ENCODE measurements at regions not wholly inside any gene's neighbourhood (a gene's known extent, or its start where the extent isn't known, plus 50 kb on each side); places are given as distances from the start of the nearest gene placed in this dataset.

DNA sequence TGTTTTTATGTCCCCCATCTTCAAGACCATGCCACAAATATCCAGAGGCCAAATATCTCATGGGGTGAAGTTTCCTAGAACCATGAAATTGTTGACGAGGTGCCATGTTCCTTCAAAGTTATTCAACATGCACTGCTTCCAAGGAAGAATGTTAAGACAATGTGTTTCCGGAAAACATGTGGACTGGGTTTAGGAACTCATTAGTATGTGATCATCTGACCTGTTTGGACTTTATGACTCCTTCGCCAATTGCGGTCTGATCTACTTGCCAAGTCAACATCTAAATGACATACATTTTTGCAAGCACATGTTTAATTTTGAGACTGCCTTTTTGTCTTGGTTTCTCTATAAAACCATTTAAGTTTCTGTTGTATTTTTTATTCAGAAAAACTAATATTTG, 234.8 kb downstream of the MAF start:
- no peak overlapping the region for H3K14ac ChIP-seq (ENCODE audit: low read length in 2 of 2)
- no peak overlapping the region for H2AK5ac ChIP-seq (ENCODE audit: low read length, severe bottlenecking)
- no peak overlapping the region for H3K27ac ChIP-seq (ENCODE audit: low read length, poor library complexity, severe bottlenecking)
- no peak overlapping the region for H2BK120ac ChIP-seq (ENCODE audit: low read depth, low read length)
- no peak overlapping the region for H3K4ac ChIP-seq (ENCODE audit: low read depth in 1 of 2, low read length in 2 of 2)
- H3K9me3 ChIP-seq (ENCODE audit: control insufficient read depth, low read length): peaks cover 10% of the 10 kb centered on the region
- H3K36me3 ChIP-seq (ENCODE audit: control insufficient read depth in 1 of 2, insufficient read depth in 2 of 2, low read depth in 1 of 2, low read length in 2 of 2): no peaks in the 10 kb centered on the region
- H2AFZ ChIP-seq (ENCODE audit: low read depth, low read length): no peak overlapping the region
- no peak overlapping the region for H3K18ac ChIP-seq (ENCODE audit: low read depth in 1 of 2, low read length in 2 of 2)
- H3K27me3 ChIP-seq (ENCODE audit: control insufficient read depth in 1 of 2, insufficient read depth in 1 of 2, low read length in 2 of 2): peaks cover 0 to 8% of the 10 kb centered on the region in 2 experiments
- no peak overlapping the region for H2BK12ac ChIP-seq (ENCODE audit: low read length in 2 of 2)
- DNase-seq: no peak
- 90% methylated on average over 2 of the region's 4 CpGs for WGBS
- no peak overlapping the region for H3K23ac ChIP-seq (ENCODE audit: low read length in 2 of 2)
- H4K91ac ChIP-seq (ENCODE audit: low read length): no peak overlapping the region
- no peak overlapping the region for H3K9ac ChIP-seq (ENCODE audit: low read length)
- H3K4me1 ChIP-seq (ENCODE audit: control insufficient read depth, insufficient read depth, low read depth, low read length): no peaks in the 10 kb centered on the region
- H3K4me3 ChIP-seq (ENCODE audit: insufficient read depth in 1 of 2, low read depth in 1 of 2, low read length in 2 of 2): no peak overlapping the region
- no peak overlapping the region for H3K4me2 ChIP-seq (ENCODE audit: low read length, poor library complexity, severe bottlenecking)
- no peak overlapping the region for H4K8ac ChIP-seq (ENCODE audit: low read length)
- no peaks in the 10 kb centered on the region for H3K79me1 ChIP-seq (replicated peaks; ENCODE audit: low read length, poor library complexity, severe bottlenecking)
- H2BK15ac ChIP-seq (ENCODE audit: low read depth, poor library complexity, severe bottlenecking): no peak overlapping the region
- no peak overlapping the region for H2BK5ac ChIP-seq (ENCODE audit: low read depth, low read length, poor library complexity, severe bottlenecking)

DNA sequence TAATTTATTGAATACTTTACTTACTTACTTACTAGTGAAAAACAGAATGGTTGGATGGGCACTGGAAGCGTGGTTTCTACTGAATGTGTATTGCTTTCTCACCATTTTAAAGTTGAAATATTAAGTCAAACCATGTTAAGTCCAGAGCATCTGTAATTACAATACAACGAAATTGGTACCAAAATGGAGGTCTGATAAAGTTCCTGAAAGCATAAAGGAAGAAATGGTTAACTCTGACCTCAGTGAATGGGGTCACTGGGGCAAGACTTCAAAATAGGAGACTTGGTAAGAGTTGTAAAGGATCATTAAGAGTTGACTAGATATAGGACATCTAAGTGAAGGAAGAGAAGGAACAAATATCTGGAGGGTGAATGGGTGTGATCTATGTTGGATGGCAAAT, 237.1 kb downstream of the MAF start:
- H2AK5ac ChIP-seq (ENCODE audit: low read length, severe bottlenecking): no peak overlapping the region
- H4K8ac ChIP-seq (ENCODE audit: low read length): no peak overlapping the region
- no peak for DNase-seq
- H3K9me3 ChIP-seq (ENCODE audit: control insufficient read depth, low read length): peaks cover 7% of the 10 kb centered on the region
- H3K4me2 ChIP-seq (ENCODE audit: low read length, poor library complexity, severe bottlenecking): no peak overlapping the region
- no peaks in the 10 kb centered on the region for H3K36me3 ChIP-seq (ENCODE audit: control insufficient read depth in 1 of 2, insufficient read depth in 2 of 2, low read depth in 1 of 2, low read length in 2 of 2)
- no peak overlapping the region for H3K14ac ChIP-seq (ENCODE audit: low read length in 2 of 2)
- H3K27ac ChIP-seq (ENCODE audit: low read length, poor library complexity, severe bottlenecking): no peak overlapping the region
- H3K4ac ChIP-seq (ENCODE audit: low read depth in 1 of 2, low read length in 2 of 2): no peak overlapping the region
- H4K91ac ChIP-seq (ENCODE audit: low read length): no peak overlapping the region
- no peak overlapping the region for H2BK120ac ChIP-seq (ENCODE audit: low read depth, low read length)
- 53% methylated on average over 2 of the region's 2 CpGs for WGBS
- no peaks in the 10 kb centered on the region for H3K79me1 ChIP-seq (replicated peaks; ENCODE audit: low read length, poor library complexity, severe bottlenecking)
- no peak overlapping the region for H2AFZ ChIP-seq (ENCODE audit: low read depth, low read length)
- no peaks in the 10 kb centered on the region for H3K4me1 ChIP-seq (ENCODE audit: control insufficient read depth, insufficient read depth, low read depth, low read length)
- no peak overlapping the region for H3K9ac ChIP-seq (ENCODE audit: low read length)
- H3K18ac ChIP-seq (ENCODE audit: low read depth in 1 of 2, low read length in 2 of 2): no peak overlapping the region
- peaks cover 0 to 8% of the 10 kb centered on the region in 2 experiments for H3K27me3 ChIP-seq (ENCODE audit: control insufficient read depth in 1 of 2, insufficient read depth in 1 of 2, low read length in 2 of 2)
- no peak overlapping the region for H3K4me3 ChIP-seq (ENCODE audit: insufficient read depth in 1 of 2, low read depth in 1 of 2, low read length in 2 of 2)
- no peak overlapping the region for H3K23ac ChIP-seq (ENCODE audit: low read length in 2 of 2)
- H2BK15ac ChIP-seq (ENCODE audit: low read depth, poor library complexity, severe bottlenecking): no peak overlapping the region
- H2BK12ac ChIP-seq (ENCODE audit: low read length in 2 of 2): no peak overlapping the region
- no peak overlapping the region for H2BK5ac ChIP-seq (ENCODE audit: low read depth, low read length, poor library complexity, severe bottlenecking)

- WGBS: 83% methylated on average over 1 of the region's 1 CpG
- Histone ChIP-seq H2BK5ac (ENCODE audit: low read depth, low read length, poor library complexity, severe bottlenecking) (no peak overlapping the region), H3K4me3 (ENCODE audit: insufficient read depth in 1 of 2, low read depth in 1 of 2, low read length in 2 of 2) (no peak overlapping the region), H3K27me3 (ENCODE audit: control insufficient read depth in 1 of 2, insufficient read depth in 1 of 2, low read length in 2 of 2) (peaks cover 0 to 8% of the 10 kb centered on the region in 2 experiments), H3K27ac (ENCODE audit: low read length, poor library complexity, severe bottlenecking) (no peak overlapping the region), H3K36me3 (ENCODE audit: control insufficient read depth in 1 of 2, insufficient read depth in 2 of 2, low read depth in 1 of 2, low read length in 2 of 2) (no peaks in the 10 kb centered on the region), H3K4me1 (ENCODE audit: control insufficient read depth, insufficient read depth, low read depth, low read length) (no peaks in the 10 kb centered on the region), H3K23ac (ENCODE audit: low read length in 2 of 2) (no peak overlapping the region), H3K18ac (ENCODE audit: low read depth in 1 of 2, low read length in 2 of 2) (no peak overlapping the region), H3K9me3 (ENCODE audit: control insufficient read depth, low read length) (peaks cover 7% of the 10 kb centered on the region), H2BK12ac (ENCODE audit: low read length in 2 of 2) (no peak overlapping the region), H3K9ac (ENCODE audit: low read length) (no peak overlapping the region), H3K79me1 (replicated peaks; ENCODE audit: low read length, poor library complexity, severe bottlenecking) (no peaks in the 10 kb centered on the region), H2AK5ac (ENCODE audit: low read length, severe bottlenecking) (no peak overlapping the region), H2BK120ac (ENCODE audit: low read depth, low read length) (no peak overlapping the region), H4K91ac (ENCODE audit: low read length) (no peak overlapping the region), H2BK15ac (ENCODE audit: low read depth, poor library complexity, severe bottlenecking) (no peak overlapping the region), H3K4me2 (ENCODE audit: low read length, poor library complexity, severe bottlenecking) (no peak overlapping the region), H3K14ac (ENCODE audit: low read length in 2 of 2) (no peak overlapping the region), H3K4ac (ENCODE audit: low read depth in 1 of 2, low read length in 2 of 2) (no peak overlapping the region), H4K8ac (ENCODE audit: low read length) (no peak overlapping the region), H2AFZ (ENCODE audit: low read depth, low read length) (no peak overlapping the region)
- DNase-seq: no peak
These were observed 237.5 kb downstream of the MAF start for GRCh38 chr16:79363035-79363434.

GRCh38 chr16:79362300-79362970, 238.1 kb downstream of the MAF start:
- H3K27ac ChIP-seq (ENCODE audit: low read length, poor library complexity, severe bottlenecking): no peak overlapping the region
- H2AK5ac ChIP-seq (ENCODE audit: low read length, severe bottlenecking): no peak overlapping the region
- peaks cover 7% of the 10 kb centered on the region for H3K9me3 ChIP-seq (ENCODE audit: control insufficient read depth, low read length)
- H3K9ac ChIP-seq (ENCODE audit: low read length): no peak overlapping the region
- no peak overlapping the region for H2BK5ac ChIP-seq (ENCODE audit: low read depth, low read length, poor library complexity, severe bottlenecking)
- no peak overlapping the region for H3K4ac ChIP-seq (ENCODE audit: low read depth in 1 of 2, low read length in 2 of 2)
- H3K27me3 ChIP-seq (ENCODE audit: control insufficient read depth in 1 of 2, insufficient read depth in 1 of 2, low read length in 2 of 2): peaks cover 0 to 8% of the 10 kb centered on the region in 2 experiments
- no peak overlapping the region for H4K8ac ChIP-seq (ENCODE audit: low read length)
- no peak overlapping the region for H3K18ac ChIP-seq (ENCODE audit: low read depth in 1 of 2, low read length in 2 of 2)
- no peak overlapping the region for H2BK12ac ChIP-seq (ENCODE audit: low read length in 2 of 2)
- H3K4me3 ChIP-seq (ENCODE audit: insufficient read depth in 1 of 2, low read depth in 1 of 2, low read length in 2 of 2): no peak overlapping the region
- no peak overlapping the region for H3K14ac ChIP-seq (ENCODE audit: low read length in 2 of 2)
- no peak overlapping the region for H2BK15ac ChIP-seq (ENCODE audit: low read depth, poor library complexity, severe bottlenecking)
- H3K4me1 ChIP-seq (ENCODE audit: control insufficient read depth, insufficient read depth, low read depth, low read length): no peaks in the 10 kb centered on the region
- H4K91ac ChIP-seq (ENCODE audit: low read length): no peak overlapping the region
- H3K36me3 ChIP-seq (ENCODE audit: control insufficient read depth in 1 of 2, insufficient read depth in 2 of 2, low read depth in 1 of 2, low read length in 2 of 2): no peaks in the 10 kb centered on the region
- no peak overlapping the region for H2BK120ac ChIP-seq (ENCODE audit: low read depth, low read length)
- H2AFZ ChIP-seq (ENCODE audit: low read depth, low read length): no peak overlapping the region
- no peak overlapping the region for H3K23ac ChIP-seq (ENCODE audit: low read length in 2 of 2)
- DNase-seq: no peak
- H3K79me1 ChIP-seq (replicated peaks; ENCODE audit: low read length, poor library complexity, severe bottlenecking): no peaks in the 10 kb centered on the region
- WGBS: 84% methylated on average over 3 of the region's 7 CpGs
- H3K4me2 ChIP-seq (ENCODE audit: low read length, poor library complexity, severe bottlenecking): no peak overlapping the region
